Upper lobe of left lung (tissue), 4 donors: ENCODE measurements at regions not wholly inside any gene's neighbourhood (a gene's known extent, or its start where the extent isn't known, plus 50 kb on each side); places are given as distances from the start of the nearest gene placed in this dataset.

Experiments
- POLR2A ChIP-seq, 4 donors: fragments of 450-650 bp; IDR thresholded peaks; one replicate each; pipeline ENCODE4 v1.5.1; 2016 to 2017; ENCODE audit warnings: antibody characterized with exemption in 4 of 4, mild to moderate bottlenecking in 2 of 4
- POLR2AphosphoS5 ChIP-seq, 2 donors: sonication (generic); formaldehyde crosslinking; IDR thresholded peaks; one replicate each; pipeline ENCODE4 v1.5.1; 2017; ENCODE audit warnings: antibody characterized with exemption in 2 of 2
- TF ChIP-seq, protein P1 (sequence below), 6 experiments: fragments of 450-650 bp in 4 of 6; fragments of 200-600 bp in 2 of 6; sonication (generic) in 2 of 6; IDR thresholded peaks; one replicate each; pipeline ENCODE4 v1.5.1; 2016 to 2019; ENCODE audit warnings: antibody characterized with exemption in 6 of 6

- TF ChIP-seq, protein P1, sequence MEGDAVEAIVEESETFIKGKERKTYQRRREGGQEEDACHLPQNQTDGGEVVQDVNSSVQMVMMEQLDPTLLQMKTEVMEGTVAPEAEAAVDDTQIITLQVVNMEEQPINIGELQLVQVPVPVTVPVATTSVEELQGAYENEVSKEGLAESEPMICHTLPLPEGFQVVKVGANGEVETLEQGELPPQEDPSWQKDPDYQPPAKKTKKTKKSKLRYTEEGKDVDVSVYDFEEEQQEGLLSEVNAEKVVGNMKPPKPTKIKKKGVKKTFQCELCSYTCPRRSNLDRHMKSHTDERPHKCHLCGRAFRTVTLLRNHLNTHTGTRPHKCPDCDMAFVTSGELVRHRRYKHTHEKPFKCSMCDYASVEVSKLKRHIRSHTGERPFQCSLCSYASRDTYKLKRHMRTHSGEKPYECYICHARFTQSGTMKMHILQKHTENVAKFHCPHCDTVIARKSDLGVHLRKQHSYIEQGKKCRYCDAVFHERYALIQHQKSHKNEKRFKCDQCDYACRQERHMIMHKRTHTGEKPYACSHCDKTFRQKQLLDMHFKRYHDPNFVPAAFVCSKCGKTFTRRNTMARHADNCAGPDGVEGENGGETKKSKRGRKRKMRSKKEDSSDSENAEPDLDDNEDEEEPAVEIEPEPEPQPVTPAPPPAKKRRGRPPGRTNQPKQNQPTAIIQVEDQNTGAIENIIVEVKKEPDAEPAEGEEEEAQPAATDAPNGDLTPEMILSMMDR (IDR thresholded peaks at IDR 0.05): no peak
- TF ChIP-seq POLR2A (IDR thresholded peaks at IDR 0.05): no peak
- no peak for TF ChIP-seq POLR2AphosphoS5 (IDR thresholded peaks at IDR 0.05)
Observed at GRCh38 chr22:49028111-49028510, 799.6 kb downstream of the BRD1 start.
